Upper lobe of right lung (tissue), 1 donor: ENCODE measurements at regions not wholly inside any gene's neighbourhood (a gene's known extent, or its start where the extent isn't known, plus 50 kb on each side); places are given as distances from the start of the nearest gene placed in this dataset.

Experiments
- ATAC-seq: fragments of 200-7000 bp; cut with Tn5 transposase; one replicate; pipeline ENCODE4 v1.9.1; 2020; ENCODE audit warnings: mild to moderate bottlenecking, moderate library complexity
- DNase-seq: peaks from one replicate; pipeline ENCODE4 v3.0.0-alpha.2; 2020
- H3K27ac ChIP-seq: fragments of 200-600 bp; one replicate; pipeline ENCODE4 v1.8.0; 2022
- H3K27me3 ChIP-seq: fragments of 200-600 bp; one replicate; pipeline ENCODE4 v1.8.0; 2022; ENCODE audit warnings: mild to moderate bottlenecking
- H3K36me3 ChIP-seq: fragments of 200-600 bp; one replicate; pipeline ENCODE4 v1.8.0; 2022
- H3K4me1 ChIP-seq: fragments of 200-600 bp; one replicate; pipeline ENCODE4 v1.8.0; 2022
- H3K4me3 ChIP-seq: fragments of 200-600 bp; one replicate; pipeline ENCODE4 v1.8.0; 2022; ENCODE audit warnings: mild to moderate bottlenecking
- H3K9me3 ChIP-seq: fragments of 200-600 bp; one replicate; pipeline ENCODE4 v1.8.0; 2022
- CTCF ChIP-seq: fragments of 200-600 bp; IDR thresholded peaks from one replicate; pipeline ENCODE4 v1.8.0; 2022; ENCODE audit warnings: antibody characterized with exemption
- intact Hi-C: fragments of 100-400 bp; cut with DNase I; formaldehyde crosslinking; loops from one replicate; pipeline ENCODE4 v1.11.0; 2022
- donor health status: DM: no; HTN: yes; CAD: no; lungs with severe emphysema.

GRCh38 chr9:1115370-1115769 lies 65.2 kb downstream of the DMRT2 start:
- H3K4me1 ChIP-seq, result no peaks in the 10 kb centered on the region
- ATAC-seq, result no peak
- no peaks in the 10 kb centered on the region for H3K9me3 ChIP-seq
- intact Hi-C loops, result no loop called here
- TF ChIP-seq CTCF, result no peak
- H3K36me3 ChIP-seq, result no peaks in the 10 kb centered on the region
- H3K27me3 ChIP-seq, result no peaks in the 10 kb centered on the region
- no peak overlapping the region for H3K4me3 ChIP-seq
- DNase-seq, result no peak
- H3K27ac ChIP-seq, result no peak overlapping the region

DNA sequence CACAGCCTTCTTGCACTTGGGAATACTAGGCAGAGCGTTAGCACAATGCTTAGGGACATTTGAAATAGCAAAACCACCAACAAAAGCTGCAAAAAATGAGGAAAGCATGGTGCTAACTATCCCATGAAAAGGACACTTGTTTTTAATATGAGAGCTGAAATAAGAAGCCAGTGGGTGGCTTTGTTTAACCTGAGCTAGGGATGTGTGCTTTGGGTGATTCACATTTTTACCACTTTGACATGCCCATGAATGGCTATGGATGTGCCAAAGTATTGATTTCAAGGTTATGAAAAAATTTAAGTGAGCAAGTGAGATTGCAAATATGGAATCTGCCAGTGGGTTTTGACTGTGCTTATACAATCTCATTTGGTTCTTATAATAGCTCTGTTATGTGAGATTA lies 67.3 kb downstream of the DMRT2 start:
- no peaks in the 10 kb centered on the region for H3K36me3 ChIP-seq
- H3K27ac ChIP-seq, result no peak overlapping the region
- TF ChIP-seq CTCF, result no peak
- intact Hi-C loops, result no loop called here
- ATAC-seq (no peak), DNase-seq (no peak)
- no peaks in the 10 kb centered on the region for H3K27me3 ChIP-seq
- no peaks in the 10 kb centered on the region for H3K4me1 ChIP-seq
- no peak overlapping the region for H3K4me3 ChIP-seq
- no peaks in the 10 kb centered on the region for H3K9me3 ChIP-seq

DNA sequence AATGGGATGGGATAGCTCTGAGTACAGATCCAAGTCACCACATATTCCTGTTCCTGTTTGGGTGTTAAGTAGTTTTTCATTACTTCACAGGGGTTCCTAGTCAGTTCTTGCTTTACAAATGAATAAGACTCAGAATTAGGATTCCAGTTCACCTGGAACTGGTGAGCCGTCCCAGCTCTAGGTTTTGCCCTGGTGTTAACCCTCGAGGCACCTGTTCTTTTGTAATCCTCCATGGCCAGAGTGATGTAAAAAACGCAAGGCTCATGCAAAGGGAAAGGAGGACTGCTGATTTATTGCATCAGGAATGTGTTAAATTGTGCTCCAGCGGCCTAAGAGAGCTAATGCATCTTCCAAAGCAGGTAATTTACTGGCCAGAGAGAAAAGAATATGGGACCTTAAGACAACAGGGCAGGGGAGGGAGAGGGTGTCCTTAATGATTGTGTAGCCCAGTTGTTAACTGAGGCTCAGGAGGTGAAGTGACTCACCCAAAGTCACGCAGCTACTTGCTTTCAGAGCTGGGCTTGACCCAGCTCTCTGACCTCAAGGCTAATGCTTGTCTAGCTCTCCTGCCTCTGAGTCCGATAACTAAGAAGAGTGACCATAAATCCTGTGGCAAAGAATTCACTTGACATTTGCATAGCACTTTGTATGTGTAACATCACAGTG lies 70.5 kb downstream of the DMRT2 start:
- ATAC-seq (no peak), DNase-seq (no peak)
- no peaks in the 10 kb centered on the region for H3K36me3 ChIP-seq
- no peaks in the 10 kb centered on the region for H3K9me3 ChIP-seq
- no peaks in the 10 kb centered on the region for H3K4me1 ChIP-seq
- H3K27me3 ChIP-seq, result no peaks in the 10 kb centered on the region
- no peak overlapping the region for H3K4me3 ChIP-seq
- no peak overlapping the region for H3K27ac ChIP-seq
- intact Hi-C loops, result no loop called here
- no peak for TF ChIP-seq CTCF

GRCh38 chr9:1125741-1126140 lies 75.6 kb downstream of the DMRT2 start:
- ATAC-seq (no peak), DNase-seq (no peak)
- Histone ChIP-seq H3K27me3 (no peaks in the 10 kb centered on the region), H3K4me3 (no peak overlapping the region), H3K9me3 (no peaks in the 10 kb centered on the region), H3K36me3 (no peaks in the 10 kb centered on the region), H3K27ac (no peak overlapping the region), H3K4me1 (no peaks in the 10 kb centered on the region)
- intact Hi-C loops, result no loop called here
- TF ChIP-seq CTCF, result no peak

DNA sequence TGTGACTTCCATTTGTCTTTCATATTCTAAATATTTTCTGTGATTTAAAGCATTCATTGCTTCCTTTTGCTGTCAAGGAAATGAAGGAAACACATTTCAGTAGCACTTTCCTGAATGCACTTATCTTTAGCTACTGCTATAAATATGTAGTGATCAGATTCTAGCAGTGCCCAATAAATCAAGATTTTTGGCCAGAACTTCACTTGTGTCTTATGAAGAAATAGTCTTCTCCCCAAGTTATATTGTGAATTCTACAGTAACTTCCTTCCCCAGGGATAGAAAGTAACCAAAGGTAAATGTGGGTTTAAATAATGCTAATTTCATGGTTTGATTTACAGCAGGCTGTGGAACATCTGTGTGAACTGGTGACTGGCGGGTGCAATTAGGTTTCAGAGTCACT lies 77.9 kb downstream of the DMRT2 start:
- no peak for TF ChIP-seq CTCF
- intact Hi-C loops, result no loop called here
- DNase-seq (no peak), ATAC-seq (no peak)
- Histone ChIP-seq H3K4me1 (no peaks in the 10 kb centered on the region), H3K27ac (no peak overlapping the region), H3K27me3 (no peaks in the 10 kb centered on the region), H3K4me3 (no peak overlapping the region), H3K36me3 (no peaks in the 10 kb centered on the region), H3K9me3 (no peaks in the 10 kb centered on the region)

DNA sequence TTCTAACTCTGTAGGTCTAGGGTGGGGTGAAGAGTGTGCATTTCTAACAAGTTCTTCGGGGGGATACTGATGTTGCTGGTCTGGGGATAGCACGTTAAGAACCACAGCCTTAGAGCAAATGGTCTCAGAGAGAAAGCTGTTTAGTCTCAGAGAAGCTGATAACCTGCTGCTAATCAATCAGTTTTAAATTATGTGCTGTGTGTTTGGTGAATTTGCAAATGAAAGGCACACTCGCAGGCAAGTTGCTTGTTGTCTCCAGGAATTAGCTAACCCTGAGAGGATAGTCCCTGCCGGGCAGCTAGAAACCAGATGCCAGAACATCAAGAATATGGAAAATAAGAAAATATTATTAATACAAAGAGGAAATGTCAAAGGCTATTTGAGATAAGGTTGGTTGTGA lies 79.2 kb downstream of the DMRT2 start:
- Histone ChIP-seq H3K4me3 (no peak overlapping the region), H3K4me1 (no peaks in the 10 kb centered on the region), H3K9me3 (no peaks in the 10 kb centered on the region), H3K27me3 (no peaks in the 10 kb centered on the region), H3K27ac (no peak overlapping the region), H3K36me3 (no peaks in the 10 kb centered on the region)
- no peak for ATAC-seq
- intact Hi-C loops, result no loop called here
- no peak for TF ChIP-seq CTCF
- no peak for DNase-seq
